IPS-NIHi11 (cell line): ENCODE measurements at regions not wholly inside any gene's neighbourhood (a gene's known extent, or its start where the extent isn't known, plus 50 kb on each side); places are given as distances from the start of the nearest gene placed in this dataset.
"Not testable (repeated sequence)": the region's sequence is repeated elsewhere in the genome, so short reads cannot be mapped to it uniquely, and the experiment has no call there.

Experiments used
- DNase-seq: peaks from one replicate; pipeline ENCODE4 v3.0.0; 2012; ENCODE audit warnings: mixed read lengths, low spot score

GRCh38 chr9:71587576-71588362 lies 180.5 kb downstream of the CEMIP2 start:
- no peak for DNase-seq

GRCh38 chr9:71583792-71584191 lies 184.5 kb downstream of the CEMIP2 start:
- no peak for DNase-seq

- no peak for DNase-seq
These were observed 186.0 kb downstream of the CEMIP2 start for GRCh38 chr9:71582347-71582746.

GRCh38 chr9:71581101-71581500 lies 187.2 kb downstream of the CEMIP2 start:
- DNase-seq = no peak

- DNase-seq = no peak
These were observed 197.1 kb downstream of the CEMIP2 start for GRCh38 chr9:71571186-71571585.

- no peak for DNase-seq
These were observed 200.4 kb downstream of the CEMIP2 start for GRCh38 chr9:71567890-71568289.

- DNase-seq = peak; percentile 24
These were observed 206.2 kb downstream of the CEMIP2 start for GRCh38 chr9:71562140-71562539.

- no peak for DNase-seq
These were observed 211.0 kb downstream of the CEMIP2 start for GRCh38 chr9:71557310-71557709.

- DNase-seq = peak; percentile 43
These were observed 215.8 kb downstream of the CEMIP2 start for GRCh38 chr9:71552480-71552879.

GRCh38 chr9:71549023-71549422 lies 219.3 kb downstream of the CEMIP2 start:
- no peak for DNase-seq

GRCh38 chr9:71544464-71544863 lies 223.8 kb downstream of the CEMIP2 start:
- no peak for DNase-seq

GRCh38 chr9:71541436-71541835 lies 226.9 kb downstream of the CEMIP2 start:
- no peak for DNase-seq

GRCh38 chr9:71524996-71525580 lies 243.2 kb downstream of the CEMIP2 start:
- no peak for DNase-seq

GRCh38 chr9:71524516-71524915 lies 243.8 kb downstream of the CEMIP2 start:
- no peak for DNase-seq

GRCh38 chr9:71521132-71521531 lies 247.2 kb downstream of the CEMIP2 start:
- no peak for DNase-seq

GRCh38 chr9:71519098-71519696 lies 249.1 kb downstream of the CEMIP2 start:
- DNase-seq = no peak

- DNase-seq = no peak
These were observed 250.1 kb downstream of the CEMIP2 start for GRCh38 chr9:71518045-71518827.

- no peak for DNase-seq
These were observed 252.7 kb downstream of the CEMIP2 start for GRCh38 chr9:71515626-71516025.

GRCh38 chr9:71515107-71515506 lies 253.2 kb downstream of the CEMIP2 start:
- DNase-seq = no peak

GRCh38 chr9:71514344-71514975 lies 253.9 kb downstream of the CEMIP2 start:
- DNase-seq = no peak

- DNase-seq = no peak
These were observed 259.3 kb downstream of the CEMIP2 start for GRCh38 chr9:71509054-71509453.

- DNase-seq = not testable (repeated sequence)
These were observed 260.2 kb downstream of the CEMIP2 start for GRCh38 chr9:71508141-71508540.
